Muscle layer of duodenum (tissue), 2 donors: ENCODE measurements at regions not wholly inside any gene's neighbourhood (a gene's known extent, or its start where the extent isn't known, plus 50 kb on each side); places are given as distances from the start of the nearest gene placed in this dataset.

ENCODE experiments used
- H3K27ac ChIP-seq: one replicate; pipeline ENCODE4 v1.7.0; 2013; ENCODE audit warnings: mild to moderate bottlenecking, low read length
- H3K27me3 ChIP-seq: one replicate; pipeline ENCODE4 v1.7.0; 2013; ENCODE audit warnings: low read depth, mild to moderate bottlenecking, control low read depth, low read length
- H3K36me3 ChIP-seq, 2 donors: one replicate each; pipeline ENCODE4 v1.7.0; 2013; ENCODE audit warnings: low read length in 2 of 2, control low read depth in 1 of 2, mild to moderate bottlenecking in 1 of 2; ENCODE audit not compliant: insufficient read depth in 2 of 2, control insufficient read depth in 1 of 2
- H3K4me1 ChIP-seq, 2 donors: one replicate each; pipeline ENCODE4 v1.7.0; 2013; ENCODE audit warnings: low read length in 2 of 2, mild to moderate bottlenecking in 2 of 2, control low read depth in 1 of 2, moderate library complexity in 1 of 2; ENCODE audit not compliant: insufficient read depth in 2 of 2, control insufficient read depth in 1 of 2
- H3K4me3 ChIP-seq, 2 donors: one replicate each; pipeline ENCODE4 v1.7.0; 2013; ENCODE audit warnings: low read length in 2 of 2, low read depth in 1 of 2, mild to moderate bottlenecking in 1 of 2
- H3K9me3 ChIP-seq, 2 donors: one replicate each; pipeline ENCODE4 v1.7.0; 2013; ENCODE audit warnings: low read length in 2 of 2, control low read depth in 1 of 2, mild to moderate bottlenecking in 1 of 2; ENCODE audit not compliant: control insufficient read depth in 1 of 2
- donor health status: healthy.

- H3K4me1 ChIP-seq, result no peaks in the 10 kb centered on the region
- H3K27ac ChIP-seq, result no peak overlapping the region
- no peak overlapping the region for H3K4me3 ChIP-seq
- H3K9me3 ChIP-seq, result peaks cover 3 to 4% of the 10 kb centered on the region in 2 donors
- no peaks in the 10 kb centered on the region for H3K36me3 ChIP-seq
- no peaks in the 10 kb centered on the region for H3K27me3 ChIP-seq
These were observed 143.3 kb downstream of the FTCDNL1 start for GRCh38 chr2:199707593-199708185.

- Histone ChIP-seq H3K4me1 (no peaks in the 10 kb centered on the region), H3K36me3 (no peaks in the 10 kb centered on the region)
These were observed 145.5 kb downstream of the FTCDNL1 start for GRCh38 chr2:199705538-199705937.

GRCh38 chr2:199704358-199705238, 146.4 kb downstream of the FTCDNL1 start:
- Histone ChIP-seq H3K9me3 (peaks cover 3 to 4% of the 10 kb centered on the region in 2 donors), H3K27ac (no peak overlapping the region), H3K4me3 (no peak overlapping the region)

More at GRCh38 chr2:199705538-199705937, 145.5 kb downstream of the FTCDNL1 start:
- Histone ChIP-seq H3K27me3 (no peaks in the 10 kb centered on the region), H3K9me3 (peaks cover 3 to 4% of the 10 kb centered on the region in 2 donors), H3K27ac (no peak overlapping the region), H3K4me3 (no peak overlapping the region)

GRCh38 chr2:199703199-199703598, 147.8 kb downstream of the FTCDNL1 start:
- Histone ChIP-seq H3K9me3 (peaks cover 3 to 4% of the 10 kb centered on the region in 2 donors), H3K27me3 (no peaks in the 10 kb centered on the region), H3K4me3 (no peak overlapping the region), H3K36me3 (no peaks in the 10 kb centered on the region), H3K27ac (no peak overlapping the region), H3K4me1 (no peaks in the 10 kb centered on the region)

More at GRCh38 chr2:199704358-199705238, 146.4 kb downstream of the FTCDNL1 start:
- no peaks in the 10 kb centered on the region for H3K4me1 ChIP-seq
- H3K36me3 ChIP-seq, result no peaks in the 10 kb centered on the region
- no peaks in the 10 kb centered on the region for H3K27me3 ChIP-seq

DNA sequence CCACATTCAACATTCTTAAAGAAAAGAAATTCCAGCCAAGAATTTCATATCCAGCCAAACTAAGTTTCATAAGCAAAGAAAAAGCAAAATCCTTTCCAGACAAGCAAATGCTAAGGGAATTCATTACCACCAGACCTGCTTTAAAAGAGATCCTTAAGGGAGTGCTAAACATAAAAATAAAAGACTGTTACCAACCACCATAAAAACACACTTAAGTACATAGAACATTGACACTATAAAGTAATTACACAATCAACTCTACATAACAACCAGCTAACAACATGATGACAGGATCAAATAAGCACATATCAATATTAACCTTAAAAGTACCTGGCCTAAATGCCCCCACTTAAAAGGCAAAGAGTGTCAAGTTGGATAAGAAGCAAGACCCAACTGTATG, 153.5 kb downstream of the FTCDNL1 start:
- Histone ChIP-seq H3K36me3 (no peaks in the 10 kb centered on the region), H3K27ac (no peak overlapping the region), H3K9me3 (no peaks in the 10 kb centered on the region), H3K4me3 (no peak overlapping the region), H3K27me3 (no peaks in the 10 kb centered on the region), H3K4me1 (no peaks in the 10 kb centered on the region)

DNA sequence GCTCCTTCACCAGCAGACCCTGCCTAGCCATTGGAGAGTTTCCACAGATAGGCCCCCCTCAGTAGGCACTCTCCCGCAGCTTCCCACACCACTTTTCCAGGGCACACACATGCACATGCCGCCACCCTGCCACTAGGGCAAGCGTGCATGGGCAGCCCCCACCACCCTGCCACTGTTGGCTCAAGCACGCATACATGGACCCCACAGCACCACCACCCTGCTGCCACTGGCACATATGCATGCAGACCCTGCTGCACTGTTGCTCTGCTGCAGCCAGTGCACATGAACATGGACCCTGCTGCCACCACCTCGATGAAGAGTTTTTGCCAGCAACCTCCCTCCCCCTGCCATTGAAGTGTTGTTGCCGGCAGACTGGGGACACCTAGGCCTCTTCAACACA, 154.9 kb downstream of the FTCDNL1 start:
- H3K4me1 ChIP-seq, result no peaks in the 10 kb centered on the region

GRCh38 chr2:199693861-199694260, 157.1 kb downstream of the FTCDNL1 start:
- Histone ChIP-seq H3K27me3 (no peaks in the 10 kb centered on the region), H3K4me3 (no peak overlapping the region), H3K9me3 (no peaks in the 10 kb centered on the region), H3K36me3 (no peaks in the 10 kb centered on the region), H3K27ac (no peak overlapping the region), H3K4me1 (no peaks in the 10 kb centered on the region)

More for the DNA sequence above, 154.9 kb downstream of the FTCDNL1 start:
- Histone ChIP-seq H3K27ac (no peak overlapping the region), H3K36me3 (no peaks in the 10 kb centered on the region), H3K4me3 (no peak overlapping the region), H3K9me3 (no peaks in the 10 kb centered on the region), H3K27me3 (no peaks in the 10 kb centered on the region)

- Histone ChIP-seq H3K27me3 (no peaks in the 10 kb centered on the region), H3K36me3 (no peaks in the 10 kb centered on the region), H3K4me1 (no peaks in the 10 kb centered on the region), H3K27ac (no peak overlapping the region), H3K4me3 (no peak overlapping the region), H3K9me3 (no peaks in the 10 kb centered on the region)
These were observed 158.5 kb downstream of the FTCDNL1 start for GRCh38 chr2:199692489-199692888.

GRCh38 chr2:199690225-199690624, 160.8 kb downstream of the FTCDNL1 start:
- Histone ChIP-seq H3K27me3 (no peaks in the 10 kb centered on the region), H3K4me1 (no peaks in the 10 kb centered on the region), H3K36me3 (no peaks in the 10 kb centered on the region), H3K9me3 (no peaks in the 10 kb centered on the region), H3K4me3 (no peak overlapping the region), H3K27ac (no peak overlapping the region)

DNA sequence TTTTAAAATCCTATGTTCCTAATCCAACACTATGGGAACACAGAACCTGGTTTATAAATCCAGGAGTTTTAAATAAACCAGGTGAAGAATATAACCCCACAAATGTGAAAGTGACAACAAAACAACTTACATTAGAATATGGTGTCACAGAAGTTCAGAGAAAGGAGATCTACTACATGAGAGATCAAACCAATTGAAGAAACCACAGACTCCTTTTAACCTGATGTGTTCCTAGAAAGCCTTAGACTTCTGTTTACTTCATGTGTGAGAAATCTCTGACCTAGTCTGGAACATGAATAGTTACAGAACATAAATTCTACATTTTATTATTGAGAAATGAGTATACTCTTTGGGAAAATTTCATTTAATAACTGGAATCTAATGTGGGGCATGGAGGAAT, 165.3 kb downstream of the FTCDNL1 start:
- Histone ChIP-seq H3K27me3 (no peaks in the 10 kb centered on the region), H3K27ac (no peak overlapping the region), H3K9me3 (no peaks in the 10 kb centered on the region), H3K4me3 (no peak overlapping the region), H3K4me1 (no peaks in the 10 kb centered on the region), H3K36me3 (no peaks in the 10 kb centered on the region)

- Histone ChIP-seq H3K27me3 (no peaks in the 10 kb centered on the region), H3K36me3 (no peaks in the 10 kb centered on the region), H3K4me3 (no peak overlapping the region), H3K9me3 (no peaks in the 10 kb centered on the region), H3K27ac (no peak overlapping the region), H3K4me1 (no peaks in the 10 kb centered on the region)
These were observed 166.2 kb downstream of the FTCDNL1 start for GRCh38 chr2:199684832-199685231.
